ENCODE measurements at regions not wholly inside any gene's neighbourhood (a gene's known extent, or its start where the extent isn't known, plus 50 kb on each side); places are given as distances from the start of the nearest gene placed in this dataset.
"Not testable (repeated sequence)": the region's sequence is repeated elsewhere in the genome, so short reads cannot be mapped to it uniquely, and the experiment has no call there.

DNA sequence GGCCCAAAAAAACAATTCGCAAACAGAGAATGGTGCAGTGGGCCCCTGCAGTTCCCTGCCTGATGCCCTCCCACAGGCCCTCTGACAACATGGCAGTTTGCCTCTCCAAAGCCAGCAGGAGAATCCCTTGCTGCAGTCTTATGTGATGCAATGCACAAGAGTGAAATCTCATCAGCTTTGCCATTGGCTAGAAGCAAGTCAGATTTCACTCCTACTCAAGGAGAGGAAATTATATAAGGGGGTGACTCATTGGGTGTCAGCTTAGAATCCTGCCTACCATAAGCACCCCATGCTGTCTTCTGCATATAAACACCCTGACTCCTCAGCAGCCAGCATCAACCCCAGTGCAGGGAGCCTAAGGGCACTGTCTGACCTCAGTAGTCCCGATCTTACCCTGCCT lies 157.3 kb upstream of the LDB2 start:
- DNase-seq: peak; percentile 5 to 16

DNA sequence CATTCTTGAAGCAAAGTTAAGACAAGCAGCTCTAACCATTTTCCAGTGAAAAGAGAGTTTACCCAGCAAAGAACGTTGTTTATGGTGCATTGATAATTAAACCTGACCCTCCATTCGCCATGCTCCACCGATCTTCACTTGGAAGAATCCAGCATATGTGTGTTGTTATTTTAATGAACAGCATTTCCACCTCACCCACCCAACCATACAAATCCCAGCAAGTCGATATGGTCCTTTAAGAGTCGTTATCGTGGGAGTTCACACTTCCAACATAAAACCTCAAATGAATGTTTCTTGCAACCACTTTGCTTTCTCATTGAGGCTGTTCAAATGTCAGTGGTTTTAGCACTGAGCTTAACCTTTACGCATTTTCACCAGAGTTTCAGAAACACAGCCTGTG lies 147.4 kb upstream of the LDB2 start:
- DNase-seq: no peak

DNA sequence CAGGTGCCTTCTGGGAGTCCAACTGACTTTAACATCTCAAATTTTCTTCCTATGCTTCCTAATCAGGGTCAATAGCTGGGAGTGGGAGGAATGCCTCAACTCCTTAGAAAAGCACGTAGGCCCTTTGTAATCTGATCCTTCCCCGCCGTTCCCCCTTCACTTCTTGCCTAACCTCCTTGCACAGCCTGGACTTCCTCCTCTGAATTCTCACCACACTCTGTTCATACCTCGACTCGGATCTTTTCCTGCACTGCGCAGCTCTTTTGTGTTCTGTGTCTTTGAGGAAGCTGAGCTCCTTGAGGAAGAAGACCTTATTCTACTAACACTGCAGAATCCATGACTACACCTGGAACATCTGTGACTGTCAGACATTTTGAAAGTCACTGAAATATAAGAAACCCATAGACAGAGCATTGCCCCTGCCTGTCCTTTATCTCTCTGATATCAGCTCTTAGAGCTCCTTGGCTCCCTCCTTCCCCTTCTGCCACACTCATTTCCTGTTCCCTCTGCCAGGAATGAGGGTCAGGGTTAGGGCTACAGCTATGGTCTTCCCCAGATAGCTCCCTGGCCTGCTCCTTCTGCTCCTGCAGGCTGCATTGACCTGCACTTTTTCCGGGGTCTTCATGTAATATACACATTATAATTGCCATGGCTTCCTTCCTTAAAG lies 140.2 kb upstream of the LDB2 start:
- DNase-seq: peak; percentile 92 to 93

DNA sequence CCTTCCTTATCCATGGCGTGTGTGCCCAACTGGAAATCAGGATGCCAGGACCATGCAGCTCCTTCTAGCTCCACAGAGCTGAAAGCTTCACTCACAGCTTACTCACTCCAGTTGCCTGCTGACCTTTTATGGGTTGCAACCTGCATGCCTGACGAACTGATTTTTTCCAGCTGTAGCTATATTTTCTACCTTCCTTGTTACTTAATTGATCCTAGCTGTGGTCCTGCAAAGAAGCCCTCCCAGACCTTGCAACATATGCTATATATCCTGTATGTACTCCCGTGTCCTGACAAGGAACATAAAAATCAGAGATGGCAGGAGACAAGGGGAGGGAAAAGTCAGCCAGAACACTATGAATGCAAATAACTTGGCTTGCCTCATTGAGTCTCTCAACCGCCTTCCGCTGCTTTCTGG lies 135.3 kb upstream of the LDB2 start:
- no peak for DNase-seq

DNA sequence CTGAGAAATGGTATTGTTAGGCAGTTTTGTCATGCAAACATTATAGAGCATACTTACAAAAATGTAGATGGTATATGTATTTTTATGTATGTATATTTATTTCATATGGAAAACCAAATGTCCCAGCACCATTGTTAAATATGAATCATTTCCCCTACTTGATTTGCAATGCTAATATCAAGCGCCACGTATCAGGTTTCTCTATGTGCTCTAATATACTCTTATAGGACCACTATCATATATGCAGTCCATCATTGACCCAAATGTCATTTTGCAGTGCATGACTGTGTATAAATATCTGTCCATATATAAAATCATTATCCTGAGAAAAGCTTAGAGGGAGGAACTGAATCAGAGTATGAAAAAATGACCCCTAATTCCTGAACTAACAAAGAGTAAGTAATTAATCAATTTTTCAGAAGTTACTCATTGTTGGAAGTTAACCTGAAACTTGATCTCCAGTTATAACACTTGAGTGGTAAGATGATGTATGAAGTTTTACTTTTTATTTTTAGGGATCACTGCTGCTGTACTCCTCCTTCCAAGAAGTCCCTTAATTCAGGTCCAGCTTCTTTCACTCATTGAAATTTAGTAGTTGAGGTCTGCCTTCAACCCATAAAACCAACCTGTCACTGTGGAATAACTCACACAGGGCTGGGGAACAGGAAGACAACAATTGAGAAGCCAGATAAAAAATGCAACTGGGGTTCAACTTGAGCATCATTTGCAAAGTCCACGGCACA lies 134.8 kb upstream of the LDB2 start:
- DNase-seq: no peak

DNA sequence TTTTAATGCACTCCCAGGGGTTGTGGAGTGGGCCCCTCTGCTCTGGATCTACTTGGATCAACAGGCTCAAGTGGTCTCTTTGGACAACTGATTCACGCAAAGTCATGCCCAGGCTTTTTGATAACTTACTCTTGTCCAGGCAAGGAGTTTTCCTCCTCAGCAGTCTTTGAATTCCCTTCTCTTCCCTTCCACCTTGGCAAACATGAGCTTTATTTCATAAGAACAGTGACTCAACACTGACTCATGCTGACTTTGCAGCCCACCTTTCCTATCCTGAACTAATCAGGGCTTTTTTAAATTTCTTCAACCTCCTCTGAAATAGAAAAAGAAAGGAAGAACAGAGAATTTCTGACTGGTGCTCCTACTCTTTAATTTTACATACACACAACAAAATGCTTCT lies 132.1 kb upstream of the LDB2 start:
- no peak for DNase-seq

DNA sequence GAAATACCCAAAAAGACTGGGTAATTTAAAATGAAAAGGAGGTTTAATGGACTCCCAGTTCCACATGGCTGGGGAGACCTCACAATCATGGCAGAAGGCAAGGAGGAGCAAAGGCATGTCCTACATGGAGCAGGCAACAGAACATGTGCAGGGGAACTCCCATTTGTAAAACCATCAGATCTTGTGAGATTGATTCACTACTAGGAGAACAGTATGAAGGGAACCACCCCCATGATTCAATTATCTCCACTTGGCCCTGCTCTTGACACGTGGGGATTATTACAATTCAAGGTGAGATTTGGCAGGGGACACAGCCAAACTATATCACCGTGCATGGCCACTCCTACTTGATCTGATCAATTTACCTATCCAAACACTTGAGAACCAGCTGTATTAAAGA lies 131.5 kb upstream of the LDB2 start:
- no peak for DNase-seq

DNA sequence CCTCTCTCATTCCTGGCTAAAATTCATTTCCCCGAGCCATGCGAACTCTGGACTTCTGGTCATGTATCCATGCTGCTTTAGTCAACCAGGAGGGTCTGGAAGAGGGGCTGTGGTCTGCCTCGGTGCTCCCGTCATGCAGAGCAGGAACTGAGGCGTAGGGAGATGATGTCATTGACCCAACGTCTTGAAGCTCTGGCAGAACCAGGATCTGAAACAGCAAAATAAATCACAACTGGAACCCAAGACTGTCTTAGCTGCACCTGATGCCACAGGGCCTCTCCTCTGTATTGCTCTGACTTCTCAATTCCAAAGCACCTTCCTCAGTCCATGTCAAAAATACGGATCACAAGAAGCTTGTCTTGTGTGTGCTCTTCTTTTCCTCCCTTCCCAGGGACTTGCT lies 131.0 kb upstream of the LDB2 start:
- no peak for DNase-seq

DNA sequence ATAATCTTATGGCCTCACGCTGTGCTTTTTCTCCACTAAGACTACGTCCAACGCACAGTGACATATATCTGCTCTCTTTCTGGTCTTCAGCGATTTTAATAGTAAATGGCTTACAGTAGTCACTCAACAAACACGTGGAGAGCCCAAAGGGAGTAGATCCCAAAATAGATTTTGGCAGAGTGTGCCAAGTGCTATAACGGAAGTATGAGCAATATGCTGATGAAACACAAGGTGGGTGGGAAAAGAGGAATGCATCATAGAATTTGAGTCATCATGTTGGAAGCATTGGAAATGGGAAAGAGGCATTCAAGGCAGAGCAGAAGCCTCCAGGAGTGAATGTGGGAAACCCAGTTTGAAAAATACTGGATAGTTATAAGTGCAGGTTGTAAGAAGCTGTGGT lies 129.1 kb upstream of the LDB2 start:
- DNase-seq: no peak

DNA sequence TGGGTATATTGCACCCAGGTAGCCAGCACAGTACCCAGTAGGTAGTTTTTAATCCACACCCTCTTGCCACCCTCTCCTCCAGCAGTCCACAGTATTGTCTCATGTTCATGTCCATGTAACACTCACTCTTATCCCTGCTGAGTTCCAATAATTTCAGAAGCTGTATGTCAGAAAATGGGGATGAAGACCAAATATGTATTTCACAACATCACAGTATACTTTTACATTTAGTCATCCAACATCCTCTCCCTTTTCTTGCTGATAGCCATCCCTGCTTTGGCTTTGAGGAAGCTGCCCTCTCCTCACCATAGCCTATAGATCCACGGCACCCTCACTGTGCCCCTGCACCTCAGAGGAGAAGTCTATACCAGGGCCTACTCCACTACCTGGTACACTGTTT lies 126.0 kb upstream of the LDB2 start:
- no peak for DNase-seq

DNA sequence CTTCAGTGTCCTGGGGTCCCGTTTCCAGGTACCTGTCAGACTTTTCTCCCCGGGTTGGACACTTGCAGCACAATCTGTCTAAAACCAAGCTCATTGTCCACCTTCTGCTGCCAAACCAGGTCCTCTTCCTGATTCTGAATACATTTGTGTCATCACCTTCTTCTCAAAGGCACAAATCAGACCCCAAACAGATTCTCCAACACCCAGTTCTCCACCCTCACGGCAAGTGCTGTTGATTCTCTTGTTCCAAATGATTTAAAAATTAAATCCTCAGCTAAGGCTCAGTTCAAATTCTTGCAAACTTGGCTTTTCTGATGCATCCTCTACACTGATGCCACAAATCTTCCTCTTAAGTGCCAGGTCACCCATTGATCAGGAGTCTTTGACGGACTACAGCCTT lies 122.5 kb upstream of the LDB2 start:
- no peak for DNase-seq

DNA sequence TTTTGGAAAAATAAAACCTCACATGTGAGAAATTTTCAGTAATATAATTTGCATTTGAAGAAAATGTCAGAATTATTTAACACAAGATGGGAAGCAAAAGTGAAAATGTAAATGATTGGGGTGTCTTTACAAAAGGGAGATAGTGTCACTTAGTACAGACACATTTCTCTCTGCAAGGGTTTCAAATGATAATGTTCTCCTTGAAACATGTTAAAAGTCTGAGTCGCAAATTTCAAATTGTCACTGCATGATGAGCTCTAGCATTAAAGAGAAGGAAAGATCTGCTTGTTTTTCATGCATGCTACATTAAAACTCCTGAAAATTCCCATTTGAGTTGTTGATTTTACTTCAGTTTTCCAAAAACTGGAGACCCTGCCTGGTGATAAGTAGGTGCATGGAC lies 122.0 kb upstream of the LDB2 start:
- DNase-seq: no peak

DNA sequence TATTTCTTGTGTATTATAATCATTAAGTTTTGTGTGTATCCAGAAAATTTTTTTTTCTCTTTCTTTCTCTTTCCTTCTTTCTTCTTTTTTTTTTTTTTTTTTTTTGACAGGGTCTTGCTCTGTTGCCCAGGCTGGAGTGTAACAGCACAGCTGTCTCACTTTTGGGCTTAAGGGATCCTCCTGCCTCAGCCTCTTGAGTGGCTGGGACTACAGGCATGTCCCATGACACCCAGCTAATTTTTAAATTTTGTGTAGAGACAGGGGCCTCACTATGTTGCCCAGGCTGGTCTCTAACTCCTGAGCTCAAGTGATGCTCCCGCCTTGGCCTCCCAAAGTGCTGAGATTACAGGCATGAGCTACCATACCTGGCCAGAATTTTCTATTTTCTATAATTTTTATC lies 120.2 kb upstream of the LDB2 start:
- DNase-seq: not testable (repeated sequence)

DNA sequence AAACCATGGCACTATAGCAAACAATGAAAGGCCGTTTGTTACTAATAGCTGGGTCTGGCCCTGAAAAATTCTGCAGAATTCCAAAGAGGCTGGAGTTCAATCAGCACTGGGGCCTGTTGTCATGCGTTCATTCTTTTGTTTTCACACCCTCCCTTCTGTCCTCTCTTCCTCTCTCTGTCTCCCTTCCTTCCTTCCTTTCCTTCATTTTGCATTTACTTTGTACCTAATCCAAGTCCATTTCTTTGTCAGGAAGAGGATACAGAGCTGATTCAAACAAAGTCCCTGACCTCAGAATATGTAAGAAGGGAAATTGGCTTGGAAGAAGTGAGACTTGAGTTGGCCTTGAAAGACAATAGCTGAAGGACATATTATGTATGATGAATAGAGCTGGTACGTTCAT lies 119.6 kb upstream of the LDB2 start:
- no peak for DNase-seq

DNA sequence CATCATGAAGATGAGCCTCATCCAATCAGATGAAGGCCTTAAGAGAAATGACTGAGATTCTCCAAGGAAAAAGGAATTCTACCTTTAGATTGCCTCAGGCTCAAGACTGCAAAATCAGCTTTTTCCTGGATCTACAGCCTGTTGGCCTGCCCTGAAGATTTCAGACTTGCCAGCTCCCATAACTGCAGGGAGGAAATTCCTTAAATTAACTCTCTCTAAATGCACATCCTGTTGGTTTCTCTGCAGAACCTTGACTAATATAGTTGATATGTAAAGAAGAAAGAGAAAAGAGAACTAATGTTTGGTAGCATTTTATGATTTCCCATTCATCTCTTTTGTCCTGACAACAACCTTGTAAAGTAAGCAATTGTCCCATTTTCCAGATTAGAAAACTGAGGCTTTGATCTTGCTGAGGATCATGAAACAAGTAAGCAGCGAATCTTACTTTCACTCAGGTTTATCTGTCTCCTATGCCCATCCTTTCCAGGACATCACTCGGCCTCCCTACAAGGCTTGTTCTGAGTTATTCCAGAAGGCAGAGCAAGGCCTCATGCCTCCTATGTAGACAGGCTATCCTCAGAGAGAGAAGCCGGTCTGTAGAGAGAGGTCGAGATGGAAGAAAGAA lies 115.0 kb upstream of the LDB2 start:
- no peak for DNase-seq

DNA sequence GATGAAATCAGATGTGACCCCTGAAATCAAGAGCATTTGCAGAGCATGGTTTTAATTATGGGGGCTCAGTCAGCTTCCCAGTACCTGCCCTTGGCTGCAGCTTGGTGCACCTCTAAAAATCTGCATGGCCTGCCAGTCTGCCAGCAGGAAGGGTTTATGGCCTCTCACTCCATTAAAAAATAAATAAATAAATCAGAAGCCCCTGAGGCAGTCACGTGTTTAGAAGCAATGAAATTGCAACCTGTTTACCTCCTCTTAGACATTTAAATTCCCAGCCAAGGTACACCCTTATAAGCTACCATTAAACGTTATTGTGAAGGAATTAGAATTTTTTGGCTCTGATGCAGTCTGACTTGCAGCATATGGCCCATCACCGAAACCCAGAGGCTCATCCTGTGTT lies 114.0 kb upstream of the LDB2 start:
- DNase-seq: no peak

DNA sequence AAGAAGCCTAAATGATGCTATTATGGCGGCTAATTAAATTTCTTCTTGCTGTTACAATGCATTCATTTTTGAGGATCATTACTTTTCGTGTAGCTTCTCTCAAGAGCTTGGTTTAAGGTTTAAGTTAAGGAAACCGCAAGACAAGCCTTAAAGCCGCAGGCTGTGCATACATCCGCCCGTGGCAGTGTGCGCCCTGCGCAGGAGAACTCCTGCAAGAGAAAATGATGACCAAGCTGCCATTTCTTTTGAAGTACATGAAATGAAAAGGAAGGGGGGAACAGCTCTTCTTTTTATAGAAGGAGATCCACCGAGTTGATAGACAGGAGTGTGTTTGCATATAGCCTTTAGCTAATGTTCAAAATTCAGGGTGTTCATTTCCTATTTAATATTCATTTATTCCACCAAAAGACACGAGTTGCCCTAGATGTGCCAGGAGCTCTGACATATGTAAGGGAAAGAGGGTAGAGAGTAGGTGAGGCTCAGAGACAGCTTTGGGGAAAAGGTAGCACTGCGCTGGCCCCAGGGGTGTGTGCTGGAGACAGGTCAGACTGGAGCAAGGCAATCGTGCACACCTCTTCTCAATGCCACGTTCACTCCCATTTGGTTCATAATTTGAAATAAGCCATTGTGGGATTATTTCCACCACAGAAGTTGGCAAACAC lies 112.1 kb upstream of the LDB2 start:
- DNase-seq: no peak

DNA sequence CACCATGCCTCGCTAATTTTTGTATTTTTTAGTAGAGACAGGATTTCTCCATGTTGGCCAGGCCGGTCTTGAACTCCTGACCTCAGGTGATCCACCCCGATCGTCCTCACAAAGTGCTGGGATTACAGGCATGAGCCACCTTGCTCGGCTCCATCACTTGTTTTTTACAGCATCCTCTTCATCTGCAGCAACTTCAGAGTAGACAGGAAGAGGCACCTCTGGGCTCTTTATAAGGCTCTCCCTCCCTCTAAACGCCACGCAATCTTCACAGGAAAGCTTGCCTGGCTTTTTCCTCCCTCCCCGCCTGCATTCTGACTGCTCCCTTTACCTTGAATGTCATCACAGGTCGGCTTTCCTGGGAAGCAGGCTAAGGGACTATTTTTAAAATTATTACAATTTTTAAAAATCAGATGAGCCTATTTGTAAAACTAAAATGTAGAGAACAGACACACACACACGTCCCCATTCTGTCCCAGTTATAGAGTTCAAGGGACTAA lies 111.5 kb upstream of the LDB2 start:
- no peak for DNase-seq

DNA sequence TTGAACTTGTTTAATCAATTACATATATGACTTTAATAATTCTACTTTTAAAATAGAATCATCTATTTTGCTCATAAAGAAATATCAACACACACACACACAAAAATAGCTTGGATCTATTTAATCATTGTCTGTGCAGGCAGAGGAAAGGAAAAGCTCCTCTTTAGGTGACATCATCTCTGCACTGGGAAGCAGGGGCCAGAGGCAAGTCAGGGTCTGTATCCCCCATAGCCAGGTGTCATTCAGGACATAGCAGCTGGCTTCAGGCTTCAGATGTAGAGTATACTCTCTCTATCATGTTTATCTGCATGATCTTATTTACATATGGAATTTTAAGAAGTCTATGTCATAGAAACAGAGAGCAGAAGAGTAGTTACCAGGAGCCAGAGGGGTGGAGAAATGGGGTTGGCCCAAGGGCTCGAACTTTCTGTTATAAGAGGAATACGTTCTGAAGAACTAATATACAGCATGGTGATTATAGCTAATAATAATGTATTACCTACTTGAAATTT lies 110.4 kb upstream of the LDB2 start:
- DNase-seq: no peak

DNA sequence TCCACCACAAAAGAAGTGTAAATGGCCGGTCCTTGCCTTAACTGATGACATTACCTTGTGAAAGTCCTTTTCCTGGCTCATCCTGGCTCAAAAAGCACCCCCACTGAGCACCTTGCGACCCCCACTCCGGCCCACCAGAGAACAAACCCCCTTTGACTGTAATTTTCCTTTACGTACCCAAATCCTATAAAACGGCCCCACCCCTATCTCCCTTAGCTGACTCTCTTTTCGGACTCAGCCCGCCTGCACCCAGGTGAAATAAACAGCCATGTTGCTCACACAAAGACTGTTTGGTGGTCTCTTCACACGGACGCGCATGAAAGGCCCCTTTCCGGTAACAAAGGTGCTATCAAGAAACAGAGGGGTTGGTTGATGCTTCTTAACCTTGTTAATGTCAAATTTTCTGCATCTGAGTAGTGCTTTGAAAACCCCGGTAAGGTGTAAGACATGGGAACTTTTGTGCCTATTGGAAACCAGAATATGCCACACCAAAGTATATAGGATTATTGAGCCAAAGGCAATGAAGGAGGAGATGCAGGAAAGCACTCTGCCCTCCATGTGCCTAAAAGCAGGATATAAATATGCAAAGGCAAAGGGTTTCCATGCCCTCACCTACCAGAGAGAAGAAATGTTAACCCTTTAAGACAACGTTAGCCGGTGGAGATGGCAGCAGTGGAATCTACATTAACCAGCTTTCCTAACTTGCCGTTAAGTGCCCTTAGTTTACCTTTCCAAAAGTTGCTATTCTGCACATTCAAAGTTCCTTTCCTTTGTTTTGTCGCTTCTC lies 105.4 kb upstream of the LDB2 start:
- not testable (repeated sequence) for DNase-seq

DNA sequence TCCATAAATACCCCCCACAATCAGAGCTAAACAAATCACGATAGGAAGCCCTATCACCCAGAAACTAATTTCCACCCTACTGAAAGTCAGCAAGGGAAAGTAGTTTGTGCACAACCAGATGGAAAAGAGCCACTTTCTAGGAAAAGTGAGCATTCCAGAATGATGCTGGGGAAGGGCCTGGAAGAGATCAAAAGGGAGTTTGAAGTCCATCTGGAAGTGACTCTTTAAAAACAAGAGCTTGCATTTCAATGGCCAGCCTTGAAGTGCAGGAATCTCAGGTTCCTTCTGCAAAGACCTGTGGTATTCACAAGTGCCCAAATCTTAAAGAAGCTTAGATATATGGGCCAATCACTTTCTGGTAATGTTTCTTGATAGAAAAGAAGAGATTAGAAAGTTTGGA lies 97.0 kb upstream of the LDB2 start:
- no peak for DNase-seq

DNA sequence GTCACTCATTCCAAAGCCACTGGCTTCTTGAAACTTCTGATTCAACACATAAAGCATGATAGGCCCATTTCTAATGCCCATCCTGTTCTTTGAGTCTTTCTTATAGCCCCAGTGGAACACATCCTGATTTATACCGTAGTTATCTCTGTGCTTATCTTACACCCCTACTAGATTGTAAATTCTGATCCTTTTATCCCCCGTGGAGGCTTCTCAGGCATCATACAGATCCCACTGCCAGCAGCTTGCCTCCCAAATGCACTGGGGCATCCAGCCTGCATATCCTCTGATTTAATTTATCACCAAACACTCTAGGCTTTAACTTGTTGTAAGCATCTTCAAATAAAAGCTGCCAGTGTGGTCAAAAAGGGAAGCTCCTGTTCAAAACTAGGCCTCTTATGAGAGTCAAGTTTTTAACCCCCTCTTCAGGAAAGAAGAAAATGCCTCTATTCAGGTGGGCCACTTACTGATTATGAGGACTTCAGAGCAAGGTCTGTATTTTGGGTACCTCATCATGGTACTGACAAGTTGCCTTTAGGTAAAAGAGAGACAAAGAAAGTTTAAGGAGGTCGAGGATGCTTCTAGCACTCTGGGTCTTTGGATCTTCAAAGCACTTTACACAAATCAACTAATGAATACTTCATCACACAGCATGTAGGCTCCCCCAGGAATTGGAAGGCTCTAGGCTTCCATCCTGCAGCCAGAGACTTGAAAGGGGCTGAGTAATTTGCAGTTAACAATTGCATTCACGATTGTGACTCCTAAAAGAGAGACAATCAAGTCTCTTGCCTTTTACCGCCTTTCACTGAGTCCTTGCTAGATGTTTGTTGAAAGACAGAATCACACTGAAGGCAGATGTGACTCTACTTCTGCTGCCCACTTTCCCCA lies 95.8 kb upstream of the LDB2 start:
- no peak for DNase-seq
